GM10266 (cell line): ENCODE measurements at regions not wholly inside any gene's neighbourhood (a gene's known extent, or its start where the extent isn't known, plus 50 kb on each side); places are given as distances from the start of the nearest gene placed in this dataset.
A peak's percentile ranks its signal among the peaks of the same experiment; 100 is the strongest.
"Not testable (repeated sequence)": the region's sequence is repeated elsewhere in the genome, so short reads cannot be mapped to it uniquely, and the experiment has no call there.

Experiments
- DNase-seq: peaks from one replicate; pipeline ENCODE4 v3.0.0; 2012; ENCODE audit errors: extremely low spot score
- TF ChIP-seq, protein P1 (sequence below): IDR thresholded peaks from 2 replicates; pipeline ENCODE4 v1.5.1; 2012; ENCODE audit warnings: mild to moderate bottlenecking, low read depth; ENCODE audit not compliant: control insufficient read depth, insufficient read depth; ENCODE audit errors: missing control alignments

- TF ChIP-seq, protein P1, sequence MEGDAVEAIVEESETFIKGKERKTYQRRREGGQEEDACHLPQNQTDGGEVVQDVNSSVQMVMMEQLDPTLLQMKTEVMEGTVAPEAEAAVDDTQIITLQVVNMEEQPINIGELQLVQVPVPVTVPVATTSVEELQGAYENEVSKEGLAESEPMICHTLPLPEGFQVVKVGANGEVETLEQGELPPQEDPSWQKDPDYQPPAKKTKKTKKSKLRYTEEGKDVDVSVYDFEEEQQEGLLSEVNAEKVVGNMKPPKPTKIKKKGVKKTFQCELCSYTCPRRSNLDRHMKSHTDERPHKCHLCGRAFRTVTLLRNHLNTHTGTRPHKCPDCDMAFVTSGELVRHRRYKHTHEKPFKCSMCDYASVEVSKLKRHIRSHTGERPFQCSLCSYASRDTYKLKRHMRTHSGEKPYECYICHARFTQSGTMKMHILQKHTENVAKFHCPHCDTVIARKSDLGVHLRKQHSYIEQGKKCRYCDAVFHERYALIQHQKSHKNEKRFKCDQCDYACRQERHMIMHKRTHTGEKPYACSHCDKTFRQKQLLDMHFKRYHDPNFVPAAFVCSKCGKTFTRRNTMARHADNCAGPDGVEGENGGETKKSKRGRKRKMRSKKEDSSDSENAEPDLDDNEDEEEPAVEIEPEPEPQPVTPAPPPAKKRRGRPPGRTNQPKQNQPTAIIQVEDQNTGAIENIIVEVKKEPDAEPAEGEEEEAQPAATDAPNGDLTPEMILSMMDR, result no peak
- DNase-seq, result no peak
Measured at GRCh38 chr18:54662986-54663385, 71.9 kb downstream of the DYNAP start.

DNA sequence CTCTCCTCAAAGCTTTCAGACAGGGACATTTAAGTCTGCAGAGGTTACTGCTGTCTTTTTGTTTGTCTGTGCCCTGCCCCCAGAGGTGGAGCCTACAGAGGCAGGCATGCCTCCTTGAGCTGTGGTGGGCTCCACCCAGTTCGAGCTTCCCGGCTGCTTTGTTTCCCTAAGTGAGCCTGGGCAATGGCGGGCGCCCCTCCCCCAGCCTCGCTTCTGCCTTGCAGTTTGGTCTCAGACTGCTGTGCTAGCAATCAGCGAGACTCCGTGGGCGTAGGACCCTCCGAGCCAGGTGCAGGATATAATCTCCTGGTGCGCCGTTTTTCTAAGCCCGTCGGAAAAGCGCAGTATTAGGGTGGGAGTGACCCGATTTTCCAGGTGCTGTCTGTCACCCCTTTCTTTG is 78.7 kb downstream of the DYNAP start:
- not testable (repeated sequence) for DNase-seq

- TF ChIP-seq, protein P1, result no peak
- DNase-seq, result peak; percentile 17
Measured at GRCh38 chr18:54671291-54671881, 80.3 kb downstream of the DYNAP start.

GRCh38 chr18:54672109-54672508 is 81.1 kb downstream of the DYNAP start:
- TF ChIP-seq, protein P1, result no peak
- DNase-seq, result no peak

DNA sequence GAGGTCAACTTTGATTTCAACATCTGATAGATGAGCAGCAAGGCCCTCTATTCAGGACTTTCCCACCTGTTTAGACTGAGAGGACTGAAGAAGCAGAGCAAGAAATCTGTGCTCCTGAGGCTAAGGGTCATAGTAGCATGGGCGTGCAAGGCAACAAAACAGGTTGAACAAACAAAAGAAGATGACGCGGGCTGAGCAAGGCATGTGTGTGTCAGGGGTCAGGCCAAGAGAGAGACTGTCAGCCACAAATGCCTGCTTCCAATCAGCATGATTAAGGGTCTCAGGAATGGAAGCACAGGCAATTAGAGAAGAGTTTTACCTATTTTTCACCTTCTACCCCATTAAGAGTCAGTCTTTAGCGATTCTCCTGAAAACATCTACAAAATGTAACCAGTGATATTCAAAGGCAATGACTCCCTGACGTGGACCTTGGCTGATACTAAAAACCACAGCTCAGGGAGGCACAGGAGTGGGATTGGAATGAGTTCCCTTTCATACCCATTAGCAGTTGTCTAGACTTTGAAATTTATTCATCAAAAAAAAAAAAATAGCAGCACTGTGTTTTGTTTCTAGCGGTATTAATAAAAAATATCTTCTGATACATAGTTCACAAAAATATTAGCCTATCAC is 81.9 kb downstream of the DYNAP start:
- TF ChIP-seq, protein P1, result no peak
- DNase-seq, result no peak

- TF ChIP-seq, protein P1, result no peak
- DNase-seq, result no peak
Measured at GRCh38 chr18:54673936-54674335, 82.9 kb downstream of the DYNAP start.

DNA sequence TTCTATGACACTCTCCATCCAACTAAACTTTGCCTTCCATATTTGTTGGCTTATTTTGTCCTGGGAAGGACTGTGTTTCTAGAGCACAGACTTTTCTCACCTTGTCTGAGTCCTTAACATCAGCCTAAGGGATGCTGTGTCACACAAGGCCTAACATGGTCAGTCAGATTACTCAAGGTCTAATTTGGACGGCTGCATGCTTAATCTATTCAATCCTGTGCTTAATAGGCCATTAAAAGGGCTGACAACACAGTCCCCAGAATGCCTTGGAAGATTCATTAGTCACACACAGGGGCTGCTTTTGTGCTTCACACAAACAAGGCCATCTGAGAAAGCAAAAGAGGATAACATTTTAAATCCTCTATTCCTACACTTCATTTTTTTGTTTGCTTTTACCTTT is 84.0 kb downstream of the DYNAP start:
- TF ChIP-seq, protein P1, result no peak
- no peak for DNase-seq
